ENCODE measurements at regions not wholly inside any gene's neighbourhood (a gene's known extent, or its start where the extent isn't known, plus 50 kb on each side); places are given as distances from the start of the nearest gene placed in this dataset.

DNA sequence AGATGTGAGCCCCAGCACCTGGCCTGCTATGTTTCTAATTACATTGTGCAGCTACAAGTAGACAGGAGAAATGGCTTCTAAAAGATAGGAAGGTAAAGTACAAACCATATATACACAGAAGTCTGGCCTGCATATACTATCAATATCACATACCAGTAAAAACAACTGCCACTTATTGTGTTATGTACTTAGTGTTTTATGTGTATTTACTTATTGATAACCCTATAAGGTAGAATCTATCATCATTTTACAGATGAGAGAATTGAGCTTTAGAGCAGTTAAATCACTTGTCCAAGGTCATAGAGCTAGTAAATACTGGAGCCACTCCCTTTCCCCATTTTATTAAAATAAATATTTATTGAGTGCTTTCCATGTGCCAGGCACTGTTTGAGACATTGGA lies 102.4 kb upstream of the PRDM1 start:
- H3K79me2 ChIP-seq (ENCODE audit: insufficient read depth, low read length), result no peaks in the 10 kb centered on the region
- H3K4me2 ChIP-seq (ENCODE audit: low read depth, low read length, poor library complexity, severe bottlenecking), result no peak overlapping the region
- no peaks in the 10 kb centered on the region for H3K27me3 ChIP-seq (ENCODE audit: low read length)
- TF ChIP-seq, protein P1, sequence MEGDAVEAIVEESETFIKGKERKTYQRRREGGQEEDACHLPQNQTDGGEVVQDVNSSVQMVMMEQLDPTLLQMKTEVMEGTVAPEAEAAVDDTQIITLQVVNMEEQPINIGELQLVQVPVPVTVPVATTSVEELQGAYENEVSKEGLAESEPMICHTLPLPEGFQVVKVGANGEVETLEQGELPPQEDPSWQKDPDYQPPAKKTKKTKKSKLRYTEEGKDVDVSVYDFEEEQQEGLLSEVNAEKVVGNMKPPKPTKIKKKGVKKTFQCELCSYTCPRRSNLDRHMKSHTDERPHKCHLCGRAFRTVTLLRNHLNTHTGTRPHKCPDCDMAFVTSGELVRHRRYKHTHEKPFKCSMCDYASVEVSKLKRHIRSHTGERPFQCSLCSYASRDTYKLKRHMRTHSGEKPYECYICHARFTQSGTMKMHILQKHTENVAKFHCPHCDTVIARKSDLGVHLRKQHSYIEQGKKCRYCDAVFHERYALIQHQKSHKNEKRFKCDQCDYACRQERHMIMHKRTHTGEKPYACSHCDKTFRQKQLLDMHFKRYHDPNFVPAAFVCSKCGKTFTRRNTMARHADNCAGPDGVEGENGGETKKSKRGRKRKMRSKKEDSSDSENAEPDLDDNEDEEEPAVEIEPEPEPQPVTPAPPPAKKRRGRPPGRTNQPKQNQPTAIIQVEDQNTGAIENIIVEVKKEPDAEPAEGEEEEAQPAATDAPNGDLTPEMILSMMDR (IDR thresholded peaks at IDR 0.05; ENCODE audit: insufficient read depth, low read length, poor library complexity, severe bottlenecking), result no peak
- TF ChIP-seq EZH2phosphoT487 (conservative IDR thresholded peaks at IDR 0.05; ENCODE audit: low read length), result no peak
- no peak overlapping the region for H2AFZ ChIP-seq (ENCODE audit: low read depth, low read length, severe bottlenecking)
- no peaks in the 10 kb centered on the region for H3F3A ChIP-seq (ENCODE audit: insufficient read depth)
- no peak overlapping the region for H3K27ac ChIP-seq (ENCODE audit: low read depth, low read length)
- H3K4me3 ChIP-seq (ENCODE audit: insufficient read depth, low read length, poor library complexity, severe bottlenecking), result no peak overlapping the region
- no peaks in the 10 kb centered on the region for H3K36me3 ChIP-seq (ENCODE audit: low read length)
- no peaks in the 10 kb centered on the region for H4K20me1 ChIP-seq (ENCODE audit: low read depth, low read length)
- H3K9me2 ChIP-seq (replicated peaks; ENCODE audit: insufficient read depth, low read length), result no peaks in the 10 kb centered on the region
- H3K9ac ChIP-seq (ENCODE audit: low read length), result no peak overlapping the region
- H3K9me3 ChIP-seq (ENCODE audit: insufficient read depth, low read length), result no peaks in the 10 kb centered on the region

DNA sequence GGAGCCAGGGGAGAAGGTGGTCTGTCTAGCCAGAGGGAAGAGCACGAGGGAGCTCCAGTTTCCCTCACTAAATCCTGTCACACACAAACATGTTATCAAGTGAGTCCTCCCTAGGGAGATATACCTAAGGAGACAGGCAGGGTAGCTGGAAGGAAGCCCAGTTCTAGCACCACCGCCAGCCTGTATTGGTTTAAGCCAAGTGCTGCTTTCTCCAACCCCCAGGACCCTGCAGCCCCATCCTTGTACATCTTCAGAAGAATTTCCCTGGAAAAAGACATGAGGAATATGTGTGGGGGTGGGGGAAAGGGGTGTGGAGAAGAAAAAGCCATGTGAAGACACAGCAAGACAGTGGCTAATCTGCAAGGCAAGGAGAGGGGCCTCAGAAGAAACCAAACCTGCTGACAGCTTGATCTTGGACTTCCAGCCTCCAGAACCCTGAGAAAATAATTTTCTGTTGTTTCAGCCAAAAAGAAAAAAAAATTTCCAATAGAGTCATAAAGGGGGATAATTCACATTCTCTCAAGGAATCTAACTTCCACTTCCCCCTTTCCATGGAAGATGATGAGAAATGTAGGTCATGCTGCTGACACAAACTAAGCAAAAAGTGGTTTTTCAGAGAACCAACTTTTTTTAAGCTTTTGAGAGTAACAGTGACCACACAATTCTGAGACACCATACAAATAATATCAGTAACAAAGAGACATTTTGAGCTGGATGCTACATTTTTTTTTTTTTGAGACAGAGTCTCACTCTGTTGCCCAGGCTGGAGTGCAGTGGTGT lies 103.2 kb upstream of the PRDM1 start:
- H3K27me3 ChIP-seq (ENCODE audit: low read length), result no peaks in the 10 kb centered on the region
- no peaks in the 10 kb centered on the region for H3K36me3 ChIP-seq (ENCODE audit: low read length)
- H3K79me2 ChIP-seq (ENCODE audit: insufficient read depth, low read length), result no peaks in the 10 kb centered on the region
- TF ChIP-seq EZH2phosphoT487 (conservative IDR thresholded peaks at IDR 0.05; ENCODE audit: low read length), result no peak
- TF ChIP-seq, protein P1 (IDR thresholded peaks at IDR 0.05; ENCODE audit: insufficient read depth, low read length, poor library complexity, severe bottlenecking), result no peak
- H3K9ac ChIP-seq (ENCODE audit: low read length), result no peak overlapping the region
- H3F3A ChIP-seq (ENCODE audit: insufficient read depth), result no peaks in the 10 kb centered on the region
- H2AFZ ChIP-seq (ENCODE audit: low read depth, low read length, severe bottlenecking), result no peak overlapping the region
- no peak overlapping the region for H3K27ac ChIP-seq (ENCODE audit: low read depth, low read length)
- H3K4me3 ChIP-seq (ENCODE audit: insufficient read depth, low read length, poor library complexity, severe bottlenecking), result no peak overlapping the region
- H4K20me1 ChIP-seq (ENCODE audit: low read depth, low read length), result no peaks in the 10 kb centered on the region
- no peaks in the 10 kb centered on the region for H3K9me3 ChIP-seq (ENCODE audit: insufficient read depth, low read length)
- H3K4me2 ChIP-seq (ENCODE audit: low read depth, low read length, poor library complexity, severe bottlenecking), result no peak overlapping the region
- no peaks in the 10 kb centered on the region for H3K9me2 ChIP-seq (replicated peaks; ENCODE audit: insufficient read depth, low read length)

DNA sequence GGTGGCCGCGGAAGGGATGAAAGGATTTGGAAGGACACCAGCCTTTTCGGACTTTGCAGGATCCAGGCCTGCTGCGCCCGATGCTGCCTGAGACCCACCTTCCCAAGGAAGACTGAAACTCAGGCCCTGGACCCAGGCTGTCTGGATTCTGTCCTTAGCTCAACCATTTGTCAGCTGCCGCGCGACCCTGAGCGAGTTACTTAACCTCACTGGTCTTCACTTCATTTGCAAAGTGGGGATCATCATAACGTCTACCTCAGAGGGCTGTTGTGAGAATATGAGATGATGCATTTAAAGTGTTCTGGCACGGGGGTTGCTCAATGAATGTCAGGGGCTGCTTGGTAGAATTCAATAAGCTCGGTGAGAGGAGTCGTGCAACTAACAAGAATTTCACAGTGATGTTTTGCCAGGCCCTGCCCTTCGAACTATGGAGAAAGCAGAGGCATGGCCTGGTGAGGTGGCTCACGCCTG lies 104.2 kb upstream of the PRDM1 start:
- H3K9me3 ChIP-seq (ENCODE audit: insufficient read depth, low read length), result no peaks in the 10 kb centered on the region
- no peak overlapping the region for H3K4me3 ChIP-seq (ENCODE audit: insufficient read depth, low read length, poor library complexity, severe bottlenecking)
- no peaks in the 10 kb centered on the region for H3K9me2 ChIP-seq (replicated peaks; ENCODE audit: insufficient read depth, low read length)
- no peaks in the 10 kb centered on the region for H3K36me3 ChIP-seq (ENCODE audit: low read length)
- H3K4me2 ChIP-seq (ENCODE audit: low read depth, low read length, poor library complexity, severe bottlenecking), result no peak overlapping the region
- H3K79me2 ChIP-seq (ENCODE audit: insufficient read depth, low read length), result no peaks in the 10 kb centered on the region
- H3F3A ChIP-seq (ENCODE audit: insufficient read depth), result no peaks in the 10 kb centered on the region
- H3K27me3 ChIP-seq (ENCODE audit: low read length), result no peaks in the 10 kb centered on the region
- no peak for TF ChIP-seq EZH2phosphoT487 (conservative IDR thresholded peaks at IDR 0.05; ENCODE audit: low read length)
- TF ChIP-seq, protein P1 (IDR thresholded peaks at IDR 0.05; ENCODE audit: insufficient read depth, low read length, poor library complexity, severe bottlenecking), result no peak
- H3K9ac ChIP-seq (ENCODE audit: low read length), result no peak overlapping the region
- no peak overlapping the region for H3K27ac ChIP-seq (ENCODE audit: low read depth, low read length)
- no peaks in the 10 kb centered on the region for H4K20me1 ChIP-seq (ENCODE audit: low read depth, low read length)
- H2AFZ ChIP-seq (ENCODE audit: low read depth, low read length, severe bottlenecking), result no peak overlapping the region
